ENCODE measurements at regions not wholly inside any gene's neighbourhood (a gene's known extent, or its start where the extent isn't known, plus 50 kb on each side); places are given as distances from the start of the nearest gene placed in this dataset.
A peak's percentile ranks its signal among the peaks of the same experiment; 100 is the strongest.
"Not testable (repeated sequence)": the region's sequence is repeated elsewhere in the genome, so short reads cannot be mapped to it uniquely, and the experiment has no call there.

DNA sequence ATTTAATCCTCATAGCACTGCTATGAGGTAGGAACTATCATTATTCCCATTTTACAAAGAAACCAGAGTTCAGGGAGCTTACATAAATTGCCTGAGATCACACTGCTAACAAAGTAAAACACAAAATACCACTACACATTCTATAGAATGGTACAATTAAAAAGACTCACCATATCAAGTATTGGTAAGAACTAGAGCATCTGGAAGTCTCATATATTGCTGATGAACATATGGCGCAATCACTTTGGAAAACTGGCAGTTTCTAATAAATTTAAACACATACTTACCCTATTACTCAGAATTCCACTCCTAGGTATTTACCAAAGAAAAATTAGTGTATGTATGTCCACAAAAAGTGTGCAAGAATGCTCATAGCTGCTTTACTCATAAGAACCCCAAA is 261.5 kb downstream of the RRAGC start:
- intact Hi-C loops (cut with DNase I) = no loop called here
- DNase-seq (no peak), ATAC-seq (ENCODE audit: poor library complexity) (no peak)

GRCh38 chr1:38589036-38589435 is 270.5 kb downstream of the RRAGC start:
- intact Hi-C loops (cut with DNase I) = no loop called here
- peak; percentile 49 for ATAC-seq (ENCODE audit: poor library complexity)
- peak; percentile 70 for DNase-seq

- DNase-seq = peak; percentile 50
- intact Hi-C loops (cut with DNase I) = no loop called here
- no peak for ATAC-seq (ENCODE audit: poor library complexity)
These were observed 271.8 kb downstream of the RRAGC start for GRCh38 chr1:38587766-38588165.

DNA sequence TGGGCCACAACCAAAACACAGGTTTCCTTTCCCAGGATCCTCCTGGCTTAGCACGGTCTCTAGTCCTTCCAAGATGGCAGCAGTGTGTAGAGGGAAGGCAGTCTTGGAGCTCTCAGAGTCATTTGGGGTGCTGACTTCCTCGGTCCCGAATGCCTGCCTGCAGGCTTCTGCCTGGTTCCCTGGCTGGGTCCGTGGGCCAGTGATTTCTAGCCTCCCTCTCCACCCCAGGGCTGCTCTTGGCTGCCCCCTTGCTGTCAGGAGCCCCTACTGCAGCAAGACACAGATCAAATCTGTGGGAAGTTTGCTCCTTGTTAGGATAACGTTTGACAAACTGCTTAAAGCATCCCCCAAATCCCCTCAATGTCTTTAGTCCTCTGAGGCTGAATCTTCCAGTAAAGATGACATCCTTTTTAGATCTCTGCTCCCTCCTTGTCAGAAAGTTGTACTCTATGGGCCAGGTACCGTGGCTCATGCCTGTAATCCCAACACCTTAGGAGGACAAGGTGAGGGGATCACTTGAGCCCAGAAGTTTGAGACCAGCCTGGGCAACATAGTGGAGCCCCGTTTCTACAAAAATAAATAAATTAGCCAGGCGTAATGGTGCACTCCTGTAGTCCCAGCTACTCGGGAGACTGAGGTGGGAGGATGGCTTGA is 272.5 kb downstream of the RRAGC start:
- peak; percentile 48 for ATAC-seq (ENCODE audit: poor library complexity)
- intact Hi-C loops (cut with DNase I) = no loop called here
- peak; percentile 57 for DNase-seq

DNA sequence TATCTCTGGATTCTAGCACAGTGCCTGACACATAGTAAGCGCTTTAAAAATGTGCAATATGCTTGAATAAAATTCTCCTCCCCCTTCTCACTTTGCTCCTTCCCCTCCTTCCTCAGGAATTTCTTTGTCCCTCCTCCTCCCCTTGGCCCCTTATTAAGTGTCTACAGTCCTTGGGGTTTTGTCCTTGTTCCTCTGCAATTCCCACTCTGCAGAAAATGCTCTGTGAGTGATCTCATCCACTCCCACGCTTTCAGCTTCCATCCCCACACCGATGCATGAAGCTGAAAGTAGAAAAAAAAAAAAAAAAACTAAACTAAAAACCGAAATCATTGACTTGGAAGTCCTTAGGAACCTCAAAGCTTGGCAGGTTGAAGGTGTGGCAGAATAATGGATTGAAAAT is 273.6 kb downstream of the RRAGC start:
- DNase-seq = no peak
- intact Hi-C loops (cut with DNase I) = no loop called here
- no peak for ATAC-seq (ENCODE audit: poor library complexity)

DNA sequence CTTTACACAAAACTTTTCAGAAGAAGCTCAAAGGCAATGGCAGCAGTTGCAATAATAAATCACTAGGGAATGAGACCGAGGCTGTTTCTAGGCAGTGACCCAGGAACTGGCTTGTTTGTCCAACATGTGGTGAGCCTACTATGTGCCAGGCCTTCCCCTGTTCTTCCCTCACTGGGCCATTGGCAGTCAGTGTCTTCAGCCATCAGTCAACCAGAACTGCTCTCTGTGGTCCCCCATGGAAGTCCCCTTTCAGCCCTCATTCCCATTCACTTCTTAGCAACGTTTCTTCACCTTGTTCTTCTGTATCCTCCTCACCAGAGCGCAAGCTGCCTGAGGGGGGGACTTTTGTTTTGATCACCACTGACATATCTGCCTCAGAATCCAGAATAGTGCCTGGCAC is 274.1 kb downstream of the RRAGC start:
- ATAC-seq (ENCODE audit: poor library complexity) (no peak), DNase-seq (no peak)
- intact Hi-C loops (cut with DNase I) = no loop called here

DNA sequence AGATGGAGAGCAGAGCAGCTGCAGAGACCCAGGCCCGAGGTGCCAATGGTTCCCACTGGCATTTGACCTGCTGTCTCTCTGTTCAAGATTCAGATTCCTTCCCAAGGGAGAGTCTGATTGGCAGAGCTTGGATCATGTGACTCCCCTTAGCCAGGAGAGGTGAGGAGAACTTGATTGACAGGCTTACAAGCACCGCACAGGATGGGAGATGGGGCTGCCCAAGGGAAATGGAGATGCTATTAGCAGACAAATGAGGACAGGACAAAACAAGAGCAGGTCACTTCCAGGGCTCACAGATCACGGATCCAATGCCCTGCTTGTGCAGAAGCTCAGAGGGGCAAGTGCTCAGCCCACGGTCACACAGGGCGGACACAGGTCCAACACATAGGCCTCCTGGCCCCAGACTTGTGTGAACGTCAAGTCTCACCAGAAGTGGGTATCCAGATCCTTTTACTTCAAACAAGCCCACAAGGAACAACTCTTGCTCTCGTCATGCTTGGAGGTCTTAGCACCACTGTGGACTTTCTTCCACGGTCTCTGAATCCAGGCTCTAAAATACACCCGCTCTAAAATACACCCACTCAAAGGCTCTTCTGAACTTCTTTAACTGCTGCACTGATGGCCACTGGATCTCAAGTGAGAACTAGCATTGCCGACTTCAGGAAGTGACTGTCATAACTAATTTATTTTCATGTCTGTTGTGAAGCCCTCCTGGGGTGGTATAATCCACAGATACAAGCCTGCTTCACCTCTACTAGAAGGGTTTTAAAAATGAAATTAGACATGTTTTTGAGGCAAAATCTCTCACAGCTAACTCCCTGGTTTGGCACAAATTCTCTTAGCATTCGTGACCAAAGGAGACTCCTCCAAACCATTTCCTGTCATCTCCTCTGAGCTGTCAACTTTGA is 274.9 kb downstream of the RRAGC start:
- intact Hi-C loops (cut with DNase I) = no loop called here
- ATAC-seq (ENCODE audit: poor library complexity) = no peak

GRCh38 chr1:38583287-38583686 is 276.3 kb downstream of the RRAGC start:
- ATAC-seq (ENCODE audit: poor library complexity); DNase-seq; intact Hi-C loops (cut with DNase I): not testable (repeated sequence)

More for the DNA sequence above, 274.9 kb downstream of the RRAGC start:
- DNase-seq = no peak

- ATAC-seq (ENCODE audit: poor library complexity) (no peak), DNase-seq (no peak)
- intact Hi-C loops (cut with DNase I) = no loop called here
These were observed 278.2 kb downstream of the RRAGC start for GRCh38 chr1:38581396-38581795.

GRCh38 chr1:38580594-38580993 is 279.0 kb downstream of the RRAGC start:
- DNase-seq (no peak), ATAC-seq (ENCODE audit: poor library complexity) (no peak)
- intact Hi-C loops (cut with DNase I) = no loop called here

GRCh38 chr1:38579056-38579455 is 280.5 kb downstream of the RRAGC start:
- ATAC-seq (ENCODE audit: poor library complexity) = no peak
- intact Hi-C loops (cut with DNase I) = no loop called here
- DNase-seq = no peak

DNA sequence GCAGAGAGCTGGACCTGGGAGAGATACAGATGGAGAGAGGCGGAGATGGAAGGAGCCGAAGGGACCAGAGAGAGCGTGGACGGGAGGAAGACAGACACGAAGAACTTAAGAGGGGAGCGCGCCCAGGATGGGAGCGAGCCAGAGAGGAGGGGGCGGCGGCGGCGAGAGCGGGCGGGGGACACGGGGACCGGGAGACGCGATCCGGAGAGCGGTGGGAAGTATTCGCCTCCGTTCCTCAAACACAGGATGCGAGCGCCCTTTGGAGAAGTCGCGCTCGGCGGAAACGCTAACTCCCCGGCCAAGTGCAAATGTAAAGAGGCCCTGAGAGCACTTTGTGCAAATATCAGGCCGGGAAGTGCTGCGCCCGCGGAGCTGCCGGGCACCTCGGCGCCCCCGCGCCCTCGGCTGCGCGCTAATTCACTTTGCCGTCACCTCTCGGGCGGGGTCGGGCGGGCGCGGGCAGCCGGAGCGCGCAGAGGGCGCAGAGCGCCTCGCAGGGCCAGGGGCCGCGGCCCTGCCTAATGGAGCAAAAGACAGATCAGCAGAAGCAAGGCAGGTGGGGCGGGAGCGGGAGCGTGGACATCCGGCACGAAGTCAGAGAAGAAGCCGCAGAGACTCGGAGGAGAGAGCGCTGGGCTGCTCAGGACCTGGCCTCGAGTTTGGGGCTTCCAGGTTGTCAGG is 281.2 kb downstream of the RRAGC start:
- no peak for DNase-seq
- ATAC-seq (ENCODE audit: poor library complexity) = no peak
- intact Hi-C loops (cut with DNase I) = no loop called here

GRCh38 chr1:38577937-38578270 is 281.7 kb downstream of the RRAGC start:
- intact Hi-C loops (cut with DNase I) = no loop called here
- ATAC-seq (ENCODE audit: poor library complexity) = no peak
- DNase-seq = no peak

DNA sequence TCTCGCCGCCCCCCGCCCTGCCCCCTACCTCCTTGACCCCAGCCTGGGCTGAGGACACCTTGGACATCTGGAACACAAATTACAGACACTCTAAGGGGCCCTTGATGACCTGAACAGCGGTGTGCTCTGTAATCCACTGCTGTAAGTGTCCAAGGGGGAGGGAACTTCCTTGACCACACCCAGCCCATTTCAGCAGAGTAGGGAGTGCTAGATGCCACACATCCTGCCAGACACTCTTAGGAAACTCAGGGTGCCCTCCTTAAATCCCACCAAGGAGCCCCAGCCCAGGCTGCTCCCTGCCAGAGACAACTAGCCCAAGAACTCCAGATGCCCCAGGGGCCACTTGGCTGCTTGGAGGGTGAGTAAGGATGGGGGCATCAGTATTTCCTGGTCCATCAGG is 282.2 kb downstream of the RRAGC start:
- ATAC-seq (ENCODE audit: poor library complexity) = no peak
- DNase-seq = no peak
- intact Hi-C loops (cut with DNase I) = no loop called here

DNA sequence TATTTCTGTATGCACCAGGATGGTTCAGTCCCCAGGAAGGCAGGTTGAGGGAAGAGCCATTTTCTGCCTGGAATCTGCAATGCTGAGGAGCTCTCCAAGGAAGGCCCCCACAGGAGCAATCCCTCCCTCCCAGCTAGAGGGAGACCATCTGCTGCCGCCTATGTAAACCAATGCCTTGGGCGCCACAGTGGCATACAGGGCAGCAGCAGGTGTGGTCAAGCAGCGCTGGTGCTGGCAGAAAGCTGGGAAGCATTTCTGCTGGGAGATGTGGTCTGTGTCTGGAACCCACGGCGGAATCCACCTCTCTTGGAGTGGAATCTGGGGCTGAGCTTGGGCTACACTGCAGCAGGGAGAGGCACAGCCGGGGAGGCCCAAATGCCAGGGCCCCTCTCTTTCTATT is 283.3 kb downstream of the RRAGC start:
- ATAC-seq (ENCODE audit: poor library complexity) = no peak
- intact Hi-C loops (cut with DNase I) = no loop called here
- no peak for DNase-seq

DNA sequence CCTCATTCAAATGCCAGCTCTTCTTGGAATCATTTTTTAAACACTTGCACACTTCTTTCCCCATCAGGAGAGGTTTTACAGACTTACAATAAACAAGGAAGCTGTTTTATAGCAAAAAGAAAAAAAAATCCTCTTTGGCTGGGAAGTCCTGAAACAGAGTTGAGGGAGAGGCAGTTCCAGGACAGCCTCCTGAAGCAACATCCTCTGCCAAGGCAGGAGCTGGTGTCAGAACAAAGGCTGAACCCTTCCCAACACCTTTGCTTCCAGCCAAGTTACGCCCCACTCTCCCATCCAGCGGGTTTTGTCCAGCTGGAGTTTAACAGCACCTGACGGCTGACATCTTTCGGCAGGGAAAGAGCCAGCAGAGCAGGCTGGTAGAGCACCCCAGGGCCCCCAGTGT is 287.8 kb downstream of the RRAGC start:
- DNase-seq (no peak), ATAC-seq (ENCODE audit: poor library complexity) (no peak)
- intact Hi-C loops (cut with DNase I) = no loop called here

GRCh38 chr1:38570657-38570975 is 289.0 kb downstream of the RRAGC start:
- no peak for ATAC-seq (ENCODE audit: poor library complexity)
- intact Hi-C loops (cut with DNase I) = no loop called here

GRCh38 chr1:38569932-38570656 is 289.5 kb downstream of the RRAGC start:
- no peak for DNase-seq
- intact Hi-C loops (cut with DNase I) = no loop called here
- ATAC-seq (ENCODE audit: poor library complexity) = no peak

More at GRCh38 chr1:38570657-38570975, 289.0 kb downstream of the RRAGC start:
- DNase-seq = no peak
